ENCODE measurements at regions not wholly inside any gene's neighbourhood (a gene's known extent, or its start where the extent isn't known, plus 50 kb on each side); places are given as distances from the start of the nearest gene placed in this dataset.

- Histone ChIP-seq H3K9me3 (replicated peaks in 1 of 2; ENCODE audit: control insufficient read depth in 2 of 2, insufficient read depth in 1 of 2, low read depth in 1 of 2, low read length in 2 of 2) (peaks cover 3 to 31% of the 10 kb centered on the region in 2 donors), H3K4me1 (ENCODE audit: control insufficient read depth in 2 of 2, insufficient read depth in 1 of 2, low read depth in 1 of 2, low read length in 2 of 2) (peaks cover 4 to 7% of the 10 kb centered on the region in 2 donors), H3K4me2 (ENCODE audit: insufficient read depth, low read length, poor library complexity, severe bottlenecking) (no peak overlapping the region), H2BK120ac (ENCODE audit: low read depth, low read length) (no peak overlapping the region), H3K23ac (ENCODE audit: low read depth, low read length, poor library complexity) (no peak overlapping the region), H2AK5ac (ENCODE audit: low read depth, low read length) (no peak overlapping the region), H3K27ac (replicated peaks; ENCODE audit: low read length) (no peak overlapping the region), H2AFZ (ENCODE audit: low read length) (no peak overlapping the region), H3K9ac (ENCODE audit: low read depth, low read length, poor library complexity) (no peak overlapping the region), H2BK12ac (ENCODE audit: low read length) (no peak overlapping the region), H2BK5ac (ENCODE audit: low read length) (no peak overlapping the region), H4K8ac (ENCODE audit: low read depth, low read length) (no peak overlapping the region), H3K79me1 (ENCODE audit: low read depth, low read length) (no peaks in the 10 kb centered on the region), H3K36me3 (replicated peaks in 1 of 2; ENCODE audit: control insufficient read depth in 2 of 2, insufficient read depth in 2 of 2, low read length in 2 of 2) (no peaks in the 10 kb centered on the region), H4K91ac (ENCODE audit: low read depth, low read length, poor library complexity) (no peak overlapping the region), H3K27me3 (ENCODE audit: control insufficient read depth in 3 of 3, insufficient read depth in 3 of 3, low read depth in 1 of 3, low read length in 3 of 3) (no peaks in the 10 kb centered on the region), H3K4me3 (ENCODE audit: low read length in 2 of 2) (no peak overlapping the region), H3K4ac (ENCODE audit: low read length) (no peak overlapping the region), H2BK15ac (ENCODE audit: low read length) (no peak overlapping the region), H3K18ac (ENCODE audit: low read length) (no peak overlapping the region), H3K14ac (ENCODE audit: low read length) (no peak overlapping the region)
- no peak for DNase-seq (ENCODE audit: low spot score)
- no CpG with 5 or more reads among the region's 2 CpGs for WGBS, 2 donors (ENCODE audit: extremely low coverage in 2 of 2, insufficient read length in 2 of 2, insufficient replicate concordance in 1 of 2)
Measured at GRCh38 chr12:89092297-89092696, 260.0 kb downstream of the DUSP6 start.

GRCh38 chr12:89091293-89091841 lies 260.9 kb downstream of the DUSP6 start:
- WGBS, 2 donors (ENCODE audit: extremely low coverage in 2 of 2, insufficient read length in 2 of 2, insufficient replicate concordance in 1 of 2), result no CpG with 5 or more reads among the region's 1 CpG
- no peak overlapping the region for H3K4me3 ChIP-seq (ENCODE audit: low read length in 2 of 2)
- no peak overlapping the region for H2BK120ac ChIP-seq (ENCODE audit: low read depth, low read length)

GRCh38 chr12:89089264-89089663 lies 263.0 kb downstream of the DUSP6 start:
- no peak overlapping the region for H2AK5ac ChIP-seq (ENCODE audit: low read depth, low read length)
- H3K4me2 ChIP-seq (ENCODE audit: insufficient read depth, low read length, poor library complexity, severe bottlenecking), result no peak overlapping the region
- H3K79me1 ChIP-seq (ENCODE audit: low read depth, low read length), result no peaks in the 10 kb centered on the region
- no peak overlapping the region for H4K8ac ChIP-seq (ENCODE audit: low read depth, low read length)
- H2BK12ac ChIP-seq (ENCODE audit: low read length), result no peak overlapping the region
- no peak overlapping the region for H3K23ac ChIP-seq (ENCODE audit: low read depth, low read length, poor library complexity)
- peaks cover 3 to 31% of the 10 kb centered on the region in 2 donors for H3K9me3 ChIP-seq (replicated peaks in 1 of 2; ENCODE audit: control insufficient read depth in 2 of 2, insufficient read depth in 1 of 2, low read depth in 1 of 2, low read length in 2 of 2)
- no peak overlapping the region for H3K4me3 ChIP-seq (ENCODE audit: low read length in 2 of 2)
- no peaks in the 10 kb centered on the region for H3K27me3 ChIP-seq (ENCODE audit: control insufficient read depth in 3 of 3, insufficient read depth in 3 of 3, low read depth in 1 of 3, low read length in 3 of 3)
- no peak overlapping the region for H2BK5ac ChIP-seq (ENCODE audit: low read length)
- no peak overlapping the region for H3K18ac ChIP-seq (ENCODE audit: low read length)
- no peak overlapping the region for H4K91ac ChIP-seq (ENCODE audit: low read depth, low read length, poor library complexity)
- no peak overlapping the region for H3K14ac ChIP-seq (ENCODE audit: low read length)
- no CpG with 5 or more reads among the region's 2 CpGs for WGBS, 2 donors (ENCODE audit: extremely low coverage in 2 of 2, insufficient read length in 2 of 2, insufficient replicate concordance in 1 of 2)
- no peak overlapping the region for H3K4ac ChIP-seq (ENCODE audit: low read length)
- H3K4me1 ChIP-seq (ENCODE audit: control insufficient read depth in 2 of 2, insufficient read depth in 1 of 2, low read depth in 1 of 2, low read length in 2 of 2), result peaks cover 5 to 11% of the 10 kb centered on the region in 2 donors
- H3K36me3 ChIP-seq (replicated peaks in 1 of 2; ENCODE audit: control insufficient read depth in 2 of 2, insufficient read depth in 2 of 2, low read length in 2 of 2), result no peaks in the 10 kb centered on the region
- no peak for DNase-seq (ENCODE audit: low spot score)
- no peak overlapping the region for H2BK15ac ChIP-seq (ENCODE audit: low read length)
- H2BK120ac ChIP-seq (ENCODE audit: low read depth, low read length), result no peak overlapping the region
- no peak overlapping the region for H3K9ac ChIP-seq (ENCODE audit: low read depth, low read length, poor library complexity)
- no peak overlapping the region for H3K27ac ChIP-seq (replicated peaks; ENCODE audit: low read length)
- no peak overlapping the region for H2AFZ ChIP-seq (ENCODE audit: low read length)

More at GRCh38 chr12:89091293-89091841, 260.9 kb downstream of the DUSP6 start:
- Histone ChIP-seq H2BK5ac (ENCODE audit: low read length) (no peak overlapping the region), H4K8ac (ENCODE audit: low read depth, low read length) (no peak overlapping the region), H3K9me3 (replicated peaks in 1 of 2; ENCODE audit: control insufficient read depth in 2 of 2, insufficient read depth in 1 of 2, low read depth in 1 of 2, low read length in 2 of 2) (peaks cover 3 to 31% of the 10 kb centered on the region in 2 donors), H2AK5ac (ENCODE audit: low read depth, low read length) (no peak overlapping the region), H3K36me3 (replicated peaks in 1 of 2; ENCODE audit: control insufficient read depth in 2 of 2, insufficient read depth in 2 of 2, low read length in 2 of 2) (no peaks in the 10 kb centered on the region), H3K18ac (ENCODE audit: low read length) (no peak overlapping the region), H3K4ac (ENCODE audit: low read length) (no peak overlapping the region), H4K91ac (ENCODE audit: low read depth, low read length, poor library complexity) (no peak overlapping the region), H3K23ac (ENCODE audit: low read depth, low read length, poor library complexity) (no peak overlapping the region), H3K9ac (ENCODE audit: low read depth, low read length, poor library complexity) (no peak overlapping the region), H3K79me1 (ENCODE audit: low read depth, low read length) (no peaks in the 10 kb centered on the region), H2AFZ (ENCODE audit: low read length) (no peak overlapping the region), H3K14ac (ENCODE audit: low read length) (no peak overlapping the region), H3K4me1 (ENCODE audit: control insufficient read depth in 2 of 2, insufficient read depth in 1 of 2, low read depth in 1 of 2, low read length in 2 of 2) (peaks cover 5 to 8% of the 10 kb centered on the region in 2 donors), H3K27me3 (ENCODE audit: control insufficient read depth in 3 of 3, insufficient read depth in 3 of 3, low read depth in 1 of 3, low read length in 3 of 3) (no peaks in the 10 kb centered on the region), H2BK12ac (ENCODE audit: low read length) (no peak overlapping the region), H2BK15ac (ENCODE audit: low read length) (no peak overlapping the region), H3K4me2 (ENCODE audit: insufficient read depth, low read length, poor library complexity, severe bottlenecking) (no peak overlapping the region), H3K27ac (replicated peaks; ENCODE audit: low read length) (no peak overlapping the region)
- DNase-seq (ENCODE audit: low spot score), result no peak

- Histone ChIP-seq H2BK5ac (ENCODE audit: low read length) (no peak overlapping the region), H3K27me3 (ENCODE audit: control insufficient read depth in 3 of 3, insufficient read depth in 3 of 3, low read depth in 1 of 3, low read length in 3 of 3) (no peaks in the 10 kb centered on the region), H2AFZ (ENCODE audit: low read length) (peak overlapping the region; percentile 41), H3K4ac (ENCODE audit: low read length) (no peak overlapping the region), H3K27ac (replicated peaks; ENCODE audit: low read length) (no peak overlapping the region), H3K36me3 (replicated peaks in 1 of 2; ENCODE audit: control insufficient read depth in 2 of 2, insufficient read depth in 2 of 2, low read length in 2 of 2) (no peaks in the 10 kb centered on the region), H3K79me1 (ENCODE audit: low read depth, low read length) (no peaks in the 10 kb centered on the region), H2AK5ac (ENCODE audit: low read depth, low read length) (no peak overlapping the region), H3K4me1 (ENCODE audit: control insufficient read depth in 2 of 2, insufficient read depth in 1 of 2, low read depth in 1 of 2, low read length in 2 of 2) (peaks cover 5 to 11% of the 10 kb centered on the region in 2 donors), H3K9ac (ENCODE audit: low read depth, low read length, poor library complexity) (no peak overlapping the region), H3K18ac (ENCODE audit: low read length) (no peak overlapping the region), H4K8ac (ENCODE audit: low read depth, low read length) (no peak overlapping the region), H3K9me3 (replicated peaks in 1 of 2; ENCODE audit: control insufficient read depth in 2 of 2, insufficient read depth in 1 of 2, low read depth in 1 of 2, low read length in 2 of 2) (peaks cover 3 to 30% of the 10 kb centered on the region in 2 donors), H2BK12ac (ENCODE audit: low read length) (no peak overlapping the region), H3K14ac (ENCODE audit: low read length) (no peak overlapping the region), H3K23ac (ENCODE audit: low read depth, low read length, poor library complexity) (no peak overlapping the region), H2BK120ac (ENCODE audit: low read depth, low read length) (no peak overlapping the region), H4K91ac (ENCODE audit: low read depth, low read length, poor library complexity) (no peak overlapping the region), H3K4me2 (ENCODE audit: insufficient read depth, low read length, poor library complexity, severe bottlenecking) (no peak overlapping the region), H2BK15ac (ENCODE audit: low read length) (no peak overlapping the region), H3K4me3 (ENCODE audit: low read length in 2 of 2) (no peak overlapping the region)
- no CpG with 5 or more reads among the region's 1 CpG for WGBS, 2 donors (ENCODE audit: extremely low coverage in 2 of 2, insufficient read length in 2 of 2, insufficient replicate concordance in 1 of 2)
- DNase-seq (ENCODE audit: low spot score), result peak; percentile 24
Measured at GRCh38 chr12:89087876-89088275, 264.4 kb downstream of the DUSP6 start.

Data from neuronal stem cell (in vitro differentiated cells).